Endothelial cell (in vitro differentiated cells): ENCODE measurements at regions not wholly inside any gene's neighbourhood (a gene's known extent, or its start where the extent isn't known, plus 50 kb on each side); places are given as distances from the start of the nearest gene placed in this dataset.

Experiments
- DNase-seq: peaks from one replicate; pipeline ENCODE4 v3.0.0; 2021; ENCODE audit warnings: low spot score
- H3K27ac Mint-ChIP-seq: one replicate; pipeline ENCODE4 v1.8.0; 2021; ENCODE audit warnings: mixed read lengths, inconsistent platforms; ENCODE audit not compliant: unreplicated experiment
- H3K27me3 Mint-ChIP-seq: one replicate; pipeline ENCODE4 v1.8.0; 2021; ENCODE audit warnings: mild to moderate bottlenecking, moderate library complexity, mixed read lengths, inconsistent platforms; ENCODE audit not compliant: unreplicated experiment
- H3K36me3 Mint-ChIP-seq: one replicate; pipeline ENCODE4 v1.8.0; 2021; ENCODE audit warnings: mild to moderate bottlenecking, low read depth, mixed read lengths, inconsistent platforms; ENCODE audit not compliant: unreplicated experiment
- H3K4me1 Mint-ChIP-seq: one replicate; pipeline ENCODE4 v1.8.0; 2021; ENCODE audit warnings: mild to moderate bottlenecking, mixed read lengths, inconsistent platforms; ENCODE audit not compliant: unreplicated experiment
- H3K4me3 Mint-ChIP-seq: one replicate; pipeline ENCODE4 v1.8.0; 2021; ENCODE audit warnings: mild to moderate bottlenecking, mixed read lengths, inconsistent platforms; ENCODE audit not compliant: unreplicated experiment
- H3K9me3 Mint-ChIP-seq: one replicate; pipeline ENCODE4 v1.8.0; 2021; ENCODE audit warnings: mixed read lengths, inconsistent platforms; ENCODE audit not compliant: unreplicated experiment
- TF ChIP-seq, protein P1 (sequence below): fragments of 200-600 bp; sonication (generic); IDR thresholded peaks from one replicate; pipeline ENCODE4 v1.5.0; 2021; ENCODE audit warnings: antibody characterized with exemption; ENCODE audit not compliant: unreplicated experiment

DNA sequence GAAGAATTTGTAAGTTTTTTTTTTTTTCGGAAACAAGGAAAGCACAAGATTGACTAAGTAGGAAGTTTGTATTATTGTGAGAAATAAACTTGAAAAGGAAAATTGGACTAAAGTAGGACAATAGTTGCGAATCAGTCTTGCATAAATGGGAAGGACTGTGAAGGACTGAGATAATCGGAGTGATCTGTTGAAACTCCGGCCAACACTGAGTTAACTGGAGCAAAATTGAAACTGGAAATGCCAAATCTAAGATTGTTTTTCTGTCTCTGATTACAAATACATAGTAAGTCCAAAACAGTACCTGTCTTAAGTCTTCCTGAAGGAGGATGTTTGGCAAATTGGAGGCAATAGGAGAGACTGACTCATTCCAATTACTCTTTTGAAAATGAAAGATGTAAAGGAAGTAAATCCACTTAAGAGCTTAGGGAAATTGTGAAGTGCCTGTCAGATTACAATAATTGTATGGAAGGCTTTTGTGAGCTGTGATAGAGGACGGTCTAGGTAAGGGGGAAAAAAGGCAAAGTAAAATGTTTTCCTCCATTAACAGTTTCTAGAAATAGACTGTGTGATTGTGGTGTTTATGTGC, 204.9 kb upstream of the CYRIA start:
- no peak overlapping the region for H3K27ac Mint-ChIP-seq
- H3K4me3 Mint-ChIP-seq, result no peak overlapping the region
- H3K9me3 Mint-ChIP-seq, result no peaks in the 10 kb centered on the region
- peaks cover 19% of the 10 kb centered on the region for H3K4me1 Mint-ChIP-seq
- no peaks in the 10 kb centered on the region for H3K27me3 Mint-ChIP-seq
- TF ChIP-seq, protein P1, sequence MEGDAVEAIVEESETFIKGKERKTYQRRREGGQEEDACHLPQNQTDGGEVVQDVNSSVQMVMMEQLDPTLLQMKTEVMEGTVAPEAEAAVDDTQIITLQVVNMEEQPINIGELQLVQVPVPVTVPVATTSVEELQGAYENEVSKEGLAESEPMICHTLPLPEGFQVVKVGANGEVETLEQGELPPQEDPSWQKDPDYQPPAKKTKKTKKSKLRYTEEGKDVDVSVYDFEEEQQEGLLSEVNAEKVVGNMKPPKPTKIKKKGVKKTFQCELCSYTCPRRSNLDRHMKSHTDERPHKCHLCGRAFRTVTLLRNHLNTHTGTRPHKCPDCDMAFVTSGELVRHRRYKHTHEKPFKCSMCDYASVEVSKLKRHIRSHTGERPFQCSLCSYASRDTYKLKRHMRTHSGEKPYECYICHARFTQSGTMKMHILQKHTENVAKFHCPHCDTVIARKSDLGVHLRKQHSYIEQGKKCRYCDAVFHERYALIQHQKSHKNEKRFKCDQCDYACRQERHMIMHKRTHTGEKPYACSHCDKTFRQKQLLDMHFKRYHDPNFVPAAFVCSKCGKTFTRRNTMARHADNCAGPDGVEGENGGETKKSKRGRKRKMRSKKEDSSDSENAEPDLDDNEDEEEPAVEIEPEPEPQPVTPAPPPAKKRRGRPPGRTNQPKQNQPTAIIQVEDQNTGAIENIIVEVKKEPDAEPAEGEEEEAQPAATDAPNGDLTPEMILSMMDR, result no peak
- DNase-seq, result no peak
- H3K36me3 Mint-ChIP-seq, result no peaks in the 10 kb centered on the region

DNA sequence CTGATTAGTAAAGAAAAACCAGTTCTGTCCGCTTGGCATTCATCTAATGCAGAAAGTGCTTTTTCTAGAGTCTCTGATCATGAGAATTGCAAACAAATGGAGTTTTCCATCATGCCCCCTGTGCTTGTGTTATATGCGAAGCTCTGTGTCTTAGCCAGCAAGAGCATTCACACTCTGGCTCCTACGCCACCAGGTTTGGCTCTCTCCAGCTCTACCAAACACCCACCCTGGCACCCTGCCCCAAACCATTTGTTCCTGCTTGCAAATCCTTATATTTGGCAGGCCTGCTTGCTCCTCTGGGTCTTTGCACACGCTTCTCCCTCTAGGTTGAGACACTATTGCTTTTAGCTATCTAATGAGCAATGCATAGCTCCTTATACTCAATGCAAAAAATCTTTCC, 204.1 kb upstream of the CYRIA start:
- no peaks in the 10 kb centered on the region for H3K9me3 Mint-ChIP-seq
- TF ChIP-seq, protein P1, result no peak
- H3K4me1 Mint-ChIP-seq, result peaks cover 19% of the 10 kb centered on the region
- no peak for DNase-seq
- no peak overlapping the region for H3K27ac Mint-ChIP-seq
- no peaks in the 10 kb centered on the region for H3K36me3 Mint-ChIP-seq
- H3K27me3 Mint-ChIP-seq, result no peaks in the 10 kb centered on the region
- no peak overlapping the region for H3K4me3 Mint-ChIP-seq

DNA sequence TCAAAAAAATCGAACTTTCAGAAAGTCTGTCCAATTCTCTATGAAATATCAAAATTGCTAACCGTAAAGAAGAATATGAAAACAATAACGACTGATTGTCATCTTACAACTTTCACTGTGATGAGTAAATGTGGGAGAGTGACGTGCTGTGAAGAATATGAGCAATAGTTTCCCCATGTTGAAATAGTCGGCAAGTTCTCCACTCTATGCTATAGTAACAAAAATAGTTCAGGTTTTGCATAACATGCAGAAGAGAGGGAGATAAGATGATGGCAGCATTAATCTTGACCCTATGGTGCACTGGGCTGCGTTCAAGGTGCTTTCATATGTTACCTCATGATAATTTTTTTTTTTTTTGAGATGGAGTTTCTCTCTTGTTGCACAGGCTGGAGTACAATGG, 196.8 kb upstream of the CYRIA start:
- Mint-ChIP-seq H3K9me3 (no peaks in the 10 kb centered on the region), H3K4me1 (no peaks in the 10 kb centered on the region), H3K36me3 (no peaks in the 10 kb centered on the region), H3K4me3 (no peak overlapping the region), H3K27me3 (peaks cover 1% of the 10 kb centered on the region), H3K27ac (no peak overlapping the region)
- DNase-seq, result no peak
- TF ChIP-seq, protein P1, result no peak

DNA sequence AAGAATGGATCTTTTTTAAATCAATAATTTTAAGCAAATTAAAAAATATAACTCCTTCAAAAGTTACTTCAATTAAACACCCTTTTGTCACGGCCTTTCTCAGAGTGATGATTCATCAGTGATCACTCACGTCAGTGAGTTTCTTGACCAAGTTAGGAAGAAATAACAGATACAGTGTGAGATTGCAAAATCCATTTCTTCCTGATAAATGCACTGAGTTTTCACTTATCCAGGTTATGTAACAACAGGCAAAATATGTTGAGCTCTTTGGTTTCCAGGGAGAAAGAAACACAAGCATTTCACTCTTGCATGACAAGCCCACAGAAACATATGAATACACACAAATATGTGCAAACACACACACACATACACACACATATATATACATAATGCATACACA, 195.9 kb upstream of the CYRIA start:
- DNase-seq, result no peak
- H3K36me3 Mint-ChIP-seq, result no peaks in the 10 kb centered on the region
- no peaks in the 10 kb centered on the region for H3K9me3 Mint-ChIP-seq

DNA sequence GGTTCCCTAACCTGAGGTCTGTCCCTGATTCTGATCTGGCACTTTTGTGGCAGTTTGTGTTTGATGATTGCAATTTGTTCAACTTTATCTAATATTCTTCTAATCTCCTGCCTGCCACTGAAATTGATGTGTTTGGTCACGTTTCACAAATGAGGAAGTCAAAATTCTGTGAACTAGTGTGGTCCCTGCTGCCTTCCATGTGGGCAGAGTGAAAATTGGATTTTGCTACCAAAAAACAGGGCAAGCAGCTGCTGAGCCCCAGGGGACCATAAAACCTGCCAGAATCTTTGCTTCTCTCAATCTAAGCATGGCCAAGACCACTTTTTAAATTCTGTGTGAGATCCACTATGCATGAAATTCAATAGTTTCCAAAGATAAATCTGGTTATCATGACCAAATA, 195.5 kb upstream of the CYRIA start:
- Mint-ChIP-seq H3K4me3 (no peak overlapping the region), H3K36me3 (no peaks in the 10 kb centered on the region), H3K9me3 (no peaks in the 10 kb centered on the region), H3K4me1 (no peaks in the 10 kb centered on the region), H3K27ac (no peak overlapping the region), H3K27me3 (peaks cover 1% of the 10 kb centered on the region)
- DNase-seq, result no peak
- TF ChIP-seq, protein P1, result no peak

More for the DNA sequence above, 195.9 kb upstream of the CYRIA start:
- H3K4me3 Mint-ChIP-seq, result no peak overlapping the region
- peaks cover 1% of the 10 kb centered on the region for H3K27me3 Mint-ChIP-seq
- no peaks in the 10 kb centered on the region for H3K4me1 Mint-ChIP-seq
- no peak overlapping the region for H3K27ac Mint-ChIP-seq
- TF ChIP-seq, protein P1, result no peak
